ENCODE measurements at regions not wholly inside any gene's neighbourhood (a gene's known extent, or its start where the extent isn't known, plus 50 kb on each side); places are given as distances from the start of the nearest gene placed in this dataset.

- TF ChIP-seq, protein P1, sequence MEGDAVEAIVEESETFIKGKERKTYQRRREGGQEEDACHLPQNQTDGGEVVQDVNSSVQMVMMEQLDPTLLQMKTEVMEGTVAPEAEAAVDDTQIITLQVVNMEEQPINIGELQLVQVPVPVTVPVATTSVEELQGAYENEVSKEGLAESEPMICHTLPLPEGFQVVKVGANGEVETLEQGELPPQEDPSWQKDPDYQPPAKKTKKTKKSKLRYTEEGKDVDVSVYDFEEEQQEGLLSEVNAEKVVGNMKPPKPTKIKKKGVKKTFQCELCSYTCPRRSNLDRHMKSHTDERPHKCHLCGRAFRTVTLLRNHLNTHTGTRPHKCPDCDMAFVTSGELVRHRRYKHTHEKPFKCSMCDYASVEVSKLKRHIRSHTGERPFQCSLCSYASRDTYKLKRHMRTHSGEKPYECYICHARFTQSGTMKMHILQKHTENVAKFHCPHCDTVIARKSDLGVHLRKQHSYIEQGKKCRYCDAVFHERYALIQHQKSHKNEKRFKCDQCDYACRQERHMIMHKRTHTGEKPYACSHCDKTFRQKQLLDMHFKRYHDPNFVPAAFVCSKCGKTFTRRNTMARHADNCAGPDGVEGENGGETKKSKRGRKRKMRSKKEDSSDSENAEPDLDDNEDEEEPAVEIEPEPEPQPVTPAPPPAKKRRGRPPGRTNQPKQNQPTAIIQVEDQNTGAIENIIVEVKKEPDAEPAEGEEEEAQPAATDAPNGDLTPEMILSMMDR (IDR thresholded peaks at IDR 0.05) = no peak
Measured at GRCh38 chr3:164095949-164096348, 982.3 kb downstream of the SI start.

- TF ChIP-seq, protein P1 (IDR thresholded peaks at IDR 0.05) = no peak
Measured at GRCh38 chr3:164095279-164095678, 983.0 kb downstream of the SI start.

DNA sequence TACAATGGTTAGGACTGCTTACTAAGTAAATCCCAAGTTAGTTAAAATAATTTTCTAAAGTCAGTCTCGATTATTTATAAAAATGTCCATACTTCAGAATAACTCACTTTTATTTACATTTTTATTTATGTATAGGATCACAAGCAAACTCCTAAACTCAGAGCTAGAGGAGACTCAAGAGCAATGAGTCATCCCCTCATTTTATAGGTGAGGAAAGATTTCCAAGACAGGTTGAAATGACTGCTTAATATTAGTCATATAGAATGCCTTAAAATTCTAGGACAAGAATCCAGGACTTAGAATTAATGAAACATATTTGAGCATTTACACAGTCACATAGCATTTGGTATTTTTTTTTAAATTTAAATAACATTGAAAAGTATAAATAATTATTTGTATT, 983.8 kb downstream of the SI start:
- TF ChIP-seq, protein P1 (IDR thresholded peaks at IDR 0.05) = no peak

DNA sequence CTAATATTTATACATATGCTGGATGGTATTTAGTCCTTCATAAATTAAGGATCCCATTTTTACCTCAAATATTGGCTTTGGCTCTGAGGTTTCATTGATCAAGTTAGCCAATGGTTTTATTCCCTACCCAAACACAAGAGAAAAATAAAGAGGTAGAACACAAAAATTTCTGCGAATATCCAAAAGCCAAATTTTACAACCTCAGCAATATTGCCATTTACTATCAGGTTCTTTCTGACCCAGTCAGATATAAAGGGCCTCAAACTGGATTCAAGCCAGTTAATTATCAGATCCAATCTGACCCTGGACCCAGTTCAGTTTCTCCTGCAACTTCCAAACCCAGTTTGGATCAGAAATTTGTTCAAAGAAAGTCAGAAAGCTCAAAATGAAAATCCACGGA, 998.1 kb downstream of the SI start:
- TF ChIP-seq, protein P1 (IDR thresholded peaks at IDR 0.05) = no peak

- TF ChIP-seq, protein P1 (IDR thresholded peaks at IDR 0.05) = no peak
Measured at GRCh38 chr3:164064298-164064697, 1014.0 kb downstream of the SI start.

DNA sequence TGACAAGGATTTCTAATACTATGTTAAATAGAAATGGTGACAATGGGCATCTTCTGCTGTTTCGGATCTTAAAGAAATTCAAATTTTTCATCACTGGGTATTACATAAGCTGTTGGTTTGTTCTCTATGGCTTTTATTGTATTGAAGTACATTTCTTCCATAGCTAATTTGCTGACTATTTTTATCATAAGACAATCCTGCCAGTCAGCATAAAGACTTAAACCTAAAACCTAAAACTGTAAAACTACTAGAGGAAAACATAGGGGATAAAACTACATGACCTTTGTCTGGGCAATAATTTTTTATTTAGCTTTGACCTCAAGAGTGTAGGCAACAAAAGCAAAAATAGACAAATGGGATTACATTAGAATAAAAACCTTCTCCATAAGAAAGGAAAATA, 1017.4 kb downstream of the SI start:
- TF ChIP-seq, protein P1 (IDR thresholded peaks at IDR 0.05) = no peak

GRCh38 chr3:164049847-164050246, 1028.4 kb downstream of the SI start:
- TF ChIP-seq, protein P1 (IDR thresholded peaks at IDR 0.05) = no peak

- TF ChIP-seq, protein P1 (IDR thresholded peaks at IDR 0.05) = no peak
Measured at GRCh38 chr3:164048451-164048850, 1029.8 kb downstream of the SI start.
